ENCODE measurements at regions not wholly inside any gene's neighbourhood (a gene's known extent, or its start where the extent isn't known, plus 50 kb on each side); places are given as distances from the start of the nearest gene placed in this dataset.
"Not testable (repeated sequence)": the region's sequence is repeated elsewhere in the genome, so short reads cannot be mapped to it uniquely, and the experiment has no call there.

DNA sequence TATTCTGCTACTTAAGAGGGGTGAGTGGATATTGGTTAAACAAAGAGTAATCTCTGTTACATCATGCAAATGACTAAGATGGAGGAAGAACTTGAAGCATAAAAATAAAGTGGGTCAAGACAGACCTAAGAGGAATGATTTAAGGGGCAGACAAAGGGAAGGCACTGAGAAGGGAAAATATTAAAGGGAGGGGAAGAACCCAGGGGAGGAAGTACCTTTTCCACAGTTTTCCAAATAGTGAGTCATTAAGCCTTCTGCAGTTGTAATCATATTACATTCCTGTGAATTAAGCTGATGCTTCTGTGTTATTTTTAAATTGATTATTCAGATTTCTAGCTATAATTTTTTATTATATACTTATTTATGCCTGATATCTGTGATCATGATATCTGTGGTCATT is 253.3 kb downstream of the CENPC start:
- no peaks in the 10 kb centered on the region for H3K27me3 Mint-ChIP-seq
- no peaks in the 10 kb centered on the region for H3K4me1 Mint-ChIP-seq
- CTCF ChIA-PET: no interaction called here
- ATAC-seq (replicated peaks in 1 of 4): no peak
- H3K27ac Mint-ChIP-seq: no peak overlapping the region
- H3K4me3 Mint-ChIP-seq: no peak overlapping the region
- no peak overlapping the region for H3K4me3 ChIP-seq (ENCODE audit: control insufficient read depth in 1 of 2, extremely low read depth in 1 of 2, low read length in 1 of 2)
- DNase-seq: no peak
- H3K36me3 Mint-ChIP-seq: no peaks in the 10 kb centered on the region
- H3K9me3 ChIP-seq: no peaks in the 10 kb centered on the region
- no peaks in the 10 kb centered on the region for H3K4me1 ChIP-seq (ENCODE audit: control insufficient read depth in 1 of 2, extremely low read depth in 1 of 2, insufficient read depth in 2 of 2, low read length in 2 of 2)
- POLR2A ChIA-PET: interaction anchor here in 1 of 2 donors (0.5 kb wide), 1 partner anchor 24 kb away, joined by 3 read pairs; no protein-coding TSS in a partner anchor
- no peaks in the 10 kb centered on the region for H3K27me3 ChIP-seq (replicated peaks in 1 of 2; ENCODE audit: control insufficient read depth in 2 of 2, extremely low read depth in 1 of 2, insufficient read depth in 2 of 2, low read length in 1 of 2)
- H3K9me3 Mint-ChIP-seq: no peaks in the 10 kb centered on the region
- H3K36me3 ChIP-seq (ENCODE audit: control insufficient read depth in 2 of 2, extremely low read depth in 1 of 2, insufficient read depth in 1 of 2, low read length in 1 of 2): no peaks in the 10 kb centered on the region
- H3K27ac ChIP-seq (ENCODE audit: low read length): no peak overlapping the region

DNA sequence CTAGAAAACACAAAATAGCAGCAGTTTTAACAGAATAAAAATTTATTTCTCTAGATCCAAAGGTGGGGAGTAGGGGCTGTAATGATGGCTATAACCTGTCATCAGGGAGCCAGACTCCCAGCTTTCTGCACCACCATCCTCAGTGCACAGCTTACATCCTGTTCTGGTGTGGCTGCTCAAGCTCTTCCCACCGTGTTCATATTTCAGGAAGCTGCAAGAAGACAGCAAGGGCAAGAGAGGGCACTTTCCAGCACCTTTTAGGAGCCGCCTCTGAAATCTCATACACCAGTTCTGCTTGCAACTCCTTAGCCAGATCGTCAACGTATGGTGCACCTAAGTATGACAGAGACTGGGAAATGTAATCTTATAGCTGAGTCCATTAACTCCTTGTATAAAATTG is 253.7 kb downstream of the CENPC start:
- WGBS (ENCODE audit: insufficient coverage): 0% methylated on average over 1 of the region's 4 CpGs
- ATAC-seq (replicated peaks in 1 of 4) (no peak), DNase-seq (no peak)
- Histone ChIP-seq H3K27me3 (replicated peaks in 1 of 2; ENCODE audit: control insufficient read depth in 2 of 2, extremely low read depth in 1 of 2, insufficient read depth in 2 of 2, low read length in 1 of 2) (no peaks in the 10 kb centered on the region), H3K36me3 (ENCODE audit: control insufficient read depth in 2 of 2, extremely low read depth in 1 of 2, insufficient read depth in 1 of 2, low read length in 1 of 2) (no peaks in the 10 kb centered on the region), H3K4me1 (ENCODE audit: control insufficient read depth in 1 of 2, extremely low read depth in 1 of 2, insufficient read depth in 2 of 2, low read length in 2 of 2) (no peaks in the 10 kb centered on the region), H3K27ac (ENCODE audit: low read length) (no peak overlapping the region), H3K9me3 (no peaks in the 10 kb centered on the region), H3K4me3 (ENCODE audit: control insufficient read depth in 1 of 2, extremely low read depth in 1 of 2, low read length in 1 of 2) (no peak overlapping the region)
- H3K4me3 Mint-ChIP-seq: no peak overlapping the region
- H3K36me3 Mint-ChIP-seq: no peaks in the 10 kb centered on the region
- H3K27me3 Mint-ChIP-seq: no peaks in the 10 kb centered on the region
- no peaks in the 10 kb centered on the region for H3K9me3 Mint-ChIP-seq
- CTCF ChIA-PET: no interaction called here
- POLR2A ChIA-PET: interaction anchor here in 1 of 2 donors (0.5 kb wide), 1 partner anchor 24 kb away, joined by 3 read pairs; no protein-coding TSS in a partner anchor
- no peaks in the 10 kb centered on the region for H3K4me1 Mint-ChIP-seq
- H3K27ac Mint-ChIP-seq: no peak overlapping the region

DNA sequence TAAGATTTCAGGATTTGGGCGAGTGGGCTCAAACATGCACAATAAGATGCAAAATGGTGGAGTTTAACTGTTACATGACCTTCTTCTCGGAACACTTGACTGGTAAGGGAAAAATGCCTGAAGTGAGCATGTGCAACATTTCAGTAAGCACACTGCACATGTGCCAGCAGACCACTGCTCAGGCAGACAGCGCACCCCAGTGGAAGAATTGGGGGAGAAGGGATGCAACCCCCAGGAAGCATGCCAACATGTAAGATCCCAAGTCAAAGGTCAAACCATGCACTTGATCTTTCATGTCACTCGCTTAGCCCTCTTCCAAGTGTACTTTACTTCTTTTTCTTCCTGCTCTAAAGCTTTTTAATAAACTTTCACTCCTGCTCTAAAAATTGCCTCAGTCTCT is 256.3 kb downstream of the CENPC start:
- ChIA-PET CTCF (interaction anchor here in 1 of 2 donors (0.5 kb wide), 1 partner anchor 29 kb away, joined by 3 read pairs; no protein-coding TSS in a partner anchor), POLR2A (no interaction called here)
- H3K4me3 Mint-ChIP-seq: no peak overlapping the region
- no peak overlapping the region for H3K27ac Mint-ChIP-seq
- 71% methylated on average over 4 of the region's 4 CpGs for WGBS (ENCODE audit: insufficient coverage)
- H3K4me3 ChIP-seq (ENCODE audit: control insufficient read depth in 1 of 2, extremely low read depth in 1 of 2, low read length in 1 of 2): no peak overlapping the region
- no peaks in the 10 kb centered on the region for H3K27me3 ChIP-seq (replicated peaks in 1 of 2; ENCODE audit: control insufficient read depth in 2 of 2, extremely low read depth in 1 of 2, insufficient read depth in 2 of 2, low read length in 1 of 2)
- ATAC-seq (replicated peaks in 1 of 4) (no peak), DNase-seq (no peak)
- H3K27me3 Mint-ChIP-seq: no peaks in the 10 kb centered on the region
- no peak overlapping the region for H3K27ac ChIP-seq (ENCODE audit: low read length)
- H3K36me3 ChIP-seq (ENCODE audit: control insufficient read depth in 2 of 2, extremely low read depth in 1 of 2, insufficient read depth in 1 of 2, low read length in 1 of 2): no peaks in the 10 kb centered on the region
- no peaks in the 10 kb centered on the region for H3K36me3 Mint-ChIP-seq
- no peaks in the 10 kb centered on the region for H3K4me1 Mint-ChIP-seq
- H3K9me3 ChIP-seq: no peaks in the 10 kb centered on the region
- no peaks in the 10 kb centered on the region for H3K9me3 Mint-ChIP-seq
- H3K4me1 ChIP-seq (ENCODE audit: control insufficient read depth in 1 of 2, extremely low read depth in 1 of 2, insufficient read depth in 2 of 2, low read length in 2 of 2): no peaks in the 10 kb centered on the region

DNA sequence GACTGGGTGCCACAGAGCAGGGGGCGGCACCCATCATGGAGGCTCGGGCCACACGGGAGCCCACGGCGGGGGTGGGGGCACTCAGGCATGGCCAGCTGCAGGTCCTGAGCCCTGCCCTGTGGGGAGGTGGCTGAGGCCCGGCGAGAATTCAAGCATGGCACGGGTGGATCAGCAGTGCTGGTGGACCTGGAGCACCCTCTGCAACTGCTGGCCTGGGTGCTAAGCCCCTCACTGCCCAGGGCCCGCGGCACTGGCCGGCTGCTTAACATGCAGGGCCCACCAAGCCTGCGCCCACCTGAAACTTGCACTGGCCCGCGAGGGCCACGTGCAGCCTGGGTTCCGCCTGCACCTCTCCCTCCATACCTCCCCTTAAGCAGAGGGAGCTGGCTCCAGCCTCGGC is 258.6 kb downstream of the CENPC start:
- Histone ChIP-seq H3K27me3 (replicated peaks in 1 of 2; ENCODE audit: control insufficient read depth in 2 of 2, extremely low read depth in 1 of 2, insufficient read depth in 2 of 2, low read length in 1 of 2) (peaks cover 0 to 2% of the 10 kb centered on the region in 2 experiments), H3K4me1 (ENCODE audit: control insufficient read depth in 1 of 2, extremely low read depth in 1 of 2, insufficient read depth in 2 of 2, low read length in 2 of 2) (no peaks in the 10 kb centered on the region), H3K36me3 (ENCODE audit: control insufficient read depth in 2 of 2, extremely low read depth in 1 of 2, insufficient read depth in 1 of 2, low read length in 1 of 2) (no peaks in the 10 kb centered on the region), H3K9me3 (no peaks in the 10 kb centered on the region), H3K4me3 (ENCODE audit: control insufficient read depth in 1 of 2, extremely low read depth in 1 of 2, low read length in 1 of 2) (no peak overlapping the region), H3K27ac (ENCODE audit: low read length) (no peak overlapping the region)
- no peaks in the 10 kb centered on the region for H3K4me1 Mint-ChIP-seq
- H3K27me3 Mint-ChIP-seq: no peaks in the 10 kb centered on the region
- ChIA-PET CTCF (no interaction called here), POLR2A (no interaction called here)
- no peaks in the 10 kb centered on the region for H3K36me3 Mint-ChIP-seq
- WGBS (ENCODE audit: insufficient coverage): 84% methylated on average over 16 of the region's 17 CpGs
- ATAC-seq (replicated peaks in 1 of 4): no peak
- H3K27ac Mint-ChIP-seq: no peak overlapping the region
- H3K4me3 Mint-ChIP-seq: no peak overlapping the region
- H3K9me3 Mint-ChIP-seq: no peaks in the 10 kb centered on the region
- DNase-seq: no peak

DNA sequence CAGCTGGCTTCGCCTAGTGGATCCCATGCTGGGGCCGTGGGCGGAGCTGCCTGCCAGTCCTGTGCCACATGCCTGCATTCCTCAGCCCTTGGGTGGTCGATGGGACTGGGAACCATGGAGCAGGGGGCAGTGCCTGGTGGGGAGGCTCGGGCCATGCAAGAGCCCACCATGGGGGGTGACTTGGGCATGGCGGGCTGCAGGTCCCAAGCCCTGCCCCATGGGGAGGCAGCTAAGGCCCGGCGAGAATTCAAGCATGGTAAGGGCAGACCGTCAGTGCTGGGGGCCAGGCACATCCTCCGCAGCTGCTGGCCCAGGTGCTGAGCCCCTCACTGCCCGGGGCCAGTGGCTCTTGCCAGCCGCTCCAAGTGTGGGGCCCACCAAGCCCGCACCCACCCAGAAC is 262.6 kb downstream of the CENPC start:
- Mint-ChIP-seq H3K4me1 (no peaks in the 10 kb centered on the region), H3K4me3 (no peak overlapping the region), H3K36me3 (no peaks in the 10 kb centered on the region), H3K27me3 (no peaks in the 10 kb centered on the region), H3K27ac (no peak overlapping the region), H3K9me3 (no peaks in the 10 kb centered on the region)
- Histone ChIP-seq H3K36me3 (ENCODE audit: control insufficient read depth in 2 of 2, extremely low read depth in 1 of 2, insufficient read depth in 1 of 2, low read length in 1 of 2) (no peaks in the 10 kb centered on the region), H3K9me3 (no peaks in the 10 kb centered on the region), H3K27me3 (replicated peaks in 1 of 2; ENCODE audit: control insufficient read depth in 2 of 2, extremely low read depth in 1 of 2, insufficient read depth in 2 of 2, low read length in 1 of 2) (peaks cover 0 to 2% of the 10 kb centered on the region in 2 experiments), H3K4me1 (ENCODE audit: control insufficient read depth in 1 of 2, extremely low read depth in 1 of 2, insufficient read depth in 2 of 2, low read length in 2 of 2) (no peaks in the 10 kb centered on the region), H3K27ac (ENCODE audit: low read length) (no peak overlapping the region), H3K4me3 (ENCODE audit: control insufficient read depth in 1 of 2, extremely low read depth in 1 of 2, low read length in 1 of 2) (no peak overlapping the region)
- DNase-seq (no peak), ATAC-seq (replicated peaks in 1 of 4) (no peak)
- ChIA-PET POLR2A (no interaction called here), CTCF (no interaction called here)
- WGBS (ENCODE audit: insufficient coverage): 96% methylated on average over 11 of the region's 13 CpGs

DNA sequence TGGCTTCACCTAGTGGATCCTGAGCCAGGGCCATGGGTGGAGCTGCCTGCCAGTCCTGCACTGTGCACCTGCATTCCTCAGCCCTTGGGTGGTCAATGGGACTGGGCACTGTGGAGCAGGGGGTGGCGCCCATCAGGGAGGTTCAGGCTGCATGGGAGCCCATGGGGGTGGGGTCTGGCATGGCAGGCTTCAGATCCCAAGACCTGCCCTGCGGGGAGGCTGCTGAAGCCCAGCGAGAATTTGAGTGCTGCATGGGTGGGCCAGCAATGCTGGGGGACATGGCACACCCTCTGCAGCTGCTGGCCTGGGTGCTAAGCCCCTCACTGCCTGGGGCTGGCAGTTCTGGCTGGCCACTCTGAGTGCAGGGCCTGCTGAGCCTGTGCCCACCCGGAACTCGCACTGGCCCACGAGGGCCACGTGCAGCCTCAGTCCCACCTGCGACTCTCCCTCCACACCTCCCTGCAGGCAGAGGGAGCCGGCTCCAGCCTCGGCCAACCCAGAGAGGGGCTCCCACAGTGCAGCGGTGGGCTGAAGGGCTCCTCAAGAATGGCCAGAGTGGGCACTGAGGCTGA is 270.0 kb downstream of the CENPC start:
- H3K36me3 ChIP-seq (ENCODE audit: control insufficient read depth in 2 of 2, extremely low read depth in 1 of 2, insufficient read depth in 1 of 2, low read length in 1 of 2): no peaks in the 10 kb centered on the region
- Mint-ChIP-seq H3K4me3 (no peak overlapping the region), H3K27ac (no peak overlapping the region), H3K27me3 (peaks cover 0 to 9% of the 10 kb centered on the region in 2 donors), H3K4me1 (no peaks in the 10 kb centered on the region), H3K9me3 (peaks cover 0 to 8% (median 0%) of the 10 kb centered on the region in 3 donors), H3K36me3 (no peaks in the 10 kb centered on the region)
- ChIA-PET POLR2A (no interaction called here), CTCF (no interaction called here)
- no peaks in the 10 kb centered on the region for H3K4me1 ChIP-seq (ENCODE audit: control insufficient read depth in 1 of 2, extremely low read depth in 1 of 2, insufficient read depth in 2 of 2, low read length in 2 of 2)
- peaks cover 0 to 3% of the 10 kb centered on the region in 2 experiments for H3K27me3 ChIP-seq (replicated peaks in 1 of 2; ENCODE audit: control insufficient read depth in 2 of 2, extremely low read depth in 1 of 2, insufficient read depth in 2 of 2, low read length in 1 of 2)
- no peak for ATAC-seq (replicated peaks in 1 of 4)
- DNase-seq: no peak
- no peak overlapping the region for H3K27ac ChIP-seq (ENCODE audit: low read length)
- H3K4me3 ChIP-seq (ENCODE audit: control insufficient read depth in 1 of 2, extremely low read depth in 1 of 2, low read length in 1 of 2): no peak overlapping the region
- no peaks in the 10 kb centered on the region for H3K9me3 ChIP-seq
- WGBS (ENCODE audit: insufficient coverage): 90% methylated on average over 10 of the region's 11 CpGs

DNA sequence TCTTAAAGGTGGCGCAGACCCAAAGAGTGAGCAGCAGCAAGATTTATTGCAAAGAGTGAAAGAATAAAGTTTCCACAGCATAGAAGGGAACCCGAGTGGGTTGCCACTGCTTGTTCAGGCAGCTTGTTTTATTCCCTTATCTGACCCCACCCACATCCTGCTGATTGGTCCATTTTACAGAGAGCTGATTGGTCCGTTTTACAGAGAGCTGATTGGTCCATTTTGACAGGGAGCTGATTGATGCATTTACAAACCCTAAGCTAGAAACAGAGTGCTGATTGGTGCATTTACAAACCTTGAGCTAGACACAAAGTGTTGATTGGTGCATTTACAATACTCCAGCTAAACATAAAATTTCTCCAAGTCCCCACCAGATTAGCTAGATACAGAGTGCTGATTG is 270.6 kb downstream of the CENPC start:
- H3K4me1 Mint-ChIP-seq; DNase-seq; H3K36me3 ChIP-seq (ENCODE audit: control insufficient read depth in 2 of 2, extremely low read depth in 1 of 2, insufficient read depth in 1 of 2, low read length in 1 of 2); ATAC-seq (replicated peaks in 1 of 4); H3K36me3 Mint-ChIP-seq; H3K27ac ChIP-seq (ENCODE audit: low read length); H3K27me3 ChIP-seq (replicated peaks in 1 of 2; ENCODE audit: control insufficient read depth in 2 of 2, extremely low read depth in 1 of 2, insufficient read depth in 2 of 2, low read length in 1 of 2); POLR2A ChIA-PET; H3K9me3 ChIP-seq; H3K27me3 Mint-ChIP-seq; H3K9me3 Mint-ChIP-seq; H3K4me3 Mint-ChIP-seq; H3K4me1 ChIP-seq (ENCODE audit: control insufficient read depth in 1 of 2, extremely low read depth in 1 of 2, insufficient read depth in 2 of 2, low read length in 2 of 2); H3K27ac Mint-ChIP-seq; CTCF ChIA-PET; H3K4me3 ChIP-seq (ENCODE audit: control insufficient read depth in 1 of 2, extremely low read depth in 1 of 2, low read length in 1 of 2): not testable (repeated sequence)
- no CpG with 5 or more reads among the region's 3 CpGs for WGBS (ENCODE audit: insufficient coverage)
